ENCODE measurements at regions not wholly inside any gene's neighbourhood (a gene's known extent, or its start where the extent isn't known, plus 50 kb on each side); places are given as distances from the start of the nearest gene placed in this dataset.

GRCh38 chr12:91833780-91834359 lies 311.8 kb downstream of the BTG1 start:
- H3K4me3 Mint-ChIP-seq = no peak overlapping the region
- no peaks in the 10 kb centered on the region for H3K36me3 Mint-ChIP-seq (ENCODE audit: low read depth)
- no peak for DNase-seq
- no peaks in the 10 kb centered on the region for H3K9me3 Mint-ChIP-seq
- no peaks in the 10 kb centered on the region for H3K27me3 Mint-ChIP-seq (ENCODE audit: low read depth, poor library complexity)
- no peak for TF ChIP-seq CTCF (IDR thresholded peaks at IDR 0.05)
- H3K27ac Mint-ChIP-seq = no peak overlapping the region
- no peaks in the 10 kb centered on the region for H3K4me1 Mint-ChIP-seq

GRCh38 chr12:91825999-91826398 lies 319.6 kb downstream of the BTG1 start:
- peaks cover 4% of the 10 kb centered on the region for H3K36me3 Mint-ChIP-seq (ENCODE audit: low read depth)
- peaks cover 6% of the 10 kb centered on the region for H3K9me3 Mint-ChIP-seq
- no peaks in the 10 kb centered on the region for H3K27me3 Mint-ChIP-seq (ENCODE audit: low read depth, poor library complexity)
- H3K27ac Mint-ChIP-seq = no peak overlapping the region
- DNase-seq = no peak
- H3K4me1 Mint-ChIP-seq = peaks cover 6% of the 10 kb centered on the region
- no peak overlapping the region for H3K4me3 Mint-ChIP-seq
- TF ChIP-seq CTCF (IDR thresholded peaks at IDR 0.05) = no peak

- DNase-seq = no peak
- no peaks in the 10 kb centered on the region for H3K27me3 Mint-ChIP-seq (ENCODE audit: low read depth, poor library complexity)
- H3K36me3 Mint-ChIP-seq (ENCODE audit: low read depth) = peaks cover 9% of the 10 kb centered on the region
- no peak overlapping the region for H3K27ac Mint-ChIP-seq
- TF ChIP-seq CTCF (IDR thresholded peaks at IDR 0.05) = no peak
- H3K4me3 Mint-ChIP-seq = no peak overlapping the region
- peaks cover 14% of the 10 kb centered on the region for H3K9me3 Mint-ChIP-seq
- H3K4me1 Mint-ChIP-seq = peaks cover 10% of the 10 kb centered on the region
Measured at GRCh38 chr12:91824991-91825390, 320.7 kb downstream of the BTG1 start.

GRCh38 chr12:91819132-91819447 lies 326.6 kb downstream of the BTG1 start:
- Mint-ChIP-seq H3K36me3 (ENCODE audit: low read depth) (peaks cover 9% of the 10 kb centered on the region), H3K27me3 (ENCODE audit: low read depth, poor library complexity) (peaks cover 4% of the 10 kb centered on the region), H3K9me3 (peaks cover 18% of the 10 kb centered on the region), H3K4me3 (no peak overlapping the region), H3K27ac (peak overlapping the region; percentile 86), H3K4me1 (peaks cover 30% of the 10 kb centered on the region)
- no peak for TF ChIP-seq CTCF (IDR thresholded peaks at IDR 0.05)
- DNase-seq = no peak

- TF ChIP-seq CTCF (IDR thresholded peaks at IDR 0.05) = no peak
- Mint-ChIP-seq H3K36me3 (ENCODE audit: low read depth) (peaks cover 9% of the 10 kb centered on the region), H3K9me3 (peaks cover 18% of the 10 kb centered on the region), H3K4me3 (no peak overlapping the region), H3K4me1 (peaks cover 30% of the 10 kb centered on the region), H3K27ac (peak overlapping the region; percentile 86), H3K27me3 (ENCODE audit: low read depth, poor library complexity) (peaks cover 4% of the 10 kb centered on the region)
- no peak for DNase-seq
Measured at GRCh38 chr12:91818227-91819131, 327.2 kb downstream of the BTG1 start.

Measured in nephron progenitor cell (in vitro differentiated cells).